Prostate gland (tissue), 2 donors: ENCODE measurements at regions not wholly inside any gene's neighbourhood (a gene's known extent, or its start where the extent isn't known, plus 50 kb on each side); places are given as distances from the start of the nearest gene placed in this dataset.

Experiments
- POLR2AphosphoS5 ChIP-seq: sonication (generic); formaldehyde crosslinking; IDR thresholded peaks from one replicate; pipeline ENCODE4 v1.6.1; 2017; ENCODE audit warnings: antibody characterized with exemption
- TF ChIP-seq, protein P1 (sequence below), 4 experiments: fragments of 200-600 bp in 2 of 4; fragments of 450-650 bp in 2 of 4; sonication (generic) in 2 of 4; IDR thresholded peaks; 1 replicate in 3 of 4; 2 replicates in 1 of 4; pipeline ENCODE4 v1.5.1; 2016 to 2019; ENCODE audit warnings: antibody characterized with exemption in 4 of 4, mild to moderate bottlenecking in 2 of 4, moderate library complexity in 2 of 4

DNA sequence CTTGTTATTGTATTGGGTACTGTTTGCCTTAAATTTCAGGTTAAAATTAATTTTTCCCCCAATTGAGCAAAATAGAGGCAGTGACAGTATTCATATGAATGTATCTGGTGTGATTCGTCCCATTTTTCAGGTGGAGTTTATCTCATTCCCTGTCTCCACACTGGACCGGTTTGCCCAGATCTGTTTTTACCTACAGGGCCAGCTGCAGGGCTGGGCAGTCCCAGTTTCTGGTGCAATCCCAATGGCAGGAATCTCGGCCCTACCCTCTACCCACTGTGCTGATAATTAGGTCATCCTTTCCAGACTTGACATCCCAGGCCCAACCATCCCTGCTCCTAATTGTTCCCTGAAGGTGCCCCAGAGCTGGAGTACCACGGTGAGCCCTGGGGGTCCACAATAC, 49.8 kb upstream of the NFE2L3 start:
- TF ChIP-seq POLR2AphosphoS5, result no peak
- TF ChIP-seq, protein P1, sequence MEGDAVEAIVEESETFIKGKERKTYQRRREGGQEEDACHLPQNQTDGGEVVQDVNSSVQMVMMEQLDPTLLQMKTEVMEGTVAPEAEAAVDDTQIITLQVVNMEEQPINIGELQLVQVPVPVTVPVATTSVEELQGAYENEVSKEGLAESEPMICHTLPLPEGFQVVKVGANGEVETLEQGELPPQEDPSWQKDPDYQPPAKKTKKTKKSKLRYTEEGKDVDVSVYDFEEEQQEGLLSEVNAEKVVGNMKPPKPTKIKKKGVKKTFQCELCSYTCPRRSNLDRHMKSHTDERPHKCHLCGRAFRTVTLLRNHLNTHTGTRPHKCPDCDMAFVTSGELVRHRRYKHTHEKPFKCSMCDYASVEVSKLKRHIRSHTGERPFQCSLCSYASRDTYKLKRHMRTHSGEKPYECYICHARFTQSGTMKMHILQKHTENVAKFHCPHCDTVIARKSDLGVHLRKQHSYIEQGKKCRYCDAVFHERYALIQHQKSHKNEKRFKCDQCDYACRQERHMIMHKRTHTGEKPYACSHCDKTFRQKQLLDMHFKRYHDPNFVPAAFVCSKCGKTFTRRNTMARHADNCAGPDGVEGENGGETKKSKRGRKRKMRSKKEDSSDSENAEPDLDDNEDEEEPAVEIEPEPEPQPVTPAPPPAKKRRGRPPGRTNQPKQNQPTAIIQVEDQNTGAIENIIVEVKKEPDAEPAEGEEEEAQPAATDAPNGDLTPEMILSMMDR (IDR thresholded peaks at IDR 0.05), result no peak
